ENCODE measurements at regions not wholly inside any gene's neighbourhood (a gene's known extent, or its start where the extent isn't known, plus 50 kb on each side); places are given as distances from the start of the nearest gene placed in this dataset.
A peak's percentile ranks its signal among the peaks of the same experiment; 100 is the strongest.

DNA sequence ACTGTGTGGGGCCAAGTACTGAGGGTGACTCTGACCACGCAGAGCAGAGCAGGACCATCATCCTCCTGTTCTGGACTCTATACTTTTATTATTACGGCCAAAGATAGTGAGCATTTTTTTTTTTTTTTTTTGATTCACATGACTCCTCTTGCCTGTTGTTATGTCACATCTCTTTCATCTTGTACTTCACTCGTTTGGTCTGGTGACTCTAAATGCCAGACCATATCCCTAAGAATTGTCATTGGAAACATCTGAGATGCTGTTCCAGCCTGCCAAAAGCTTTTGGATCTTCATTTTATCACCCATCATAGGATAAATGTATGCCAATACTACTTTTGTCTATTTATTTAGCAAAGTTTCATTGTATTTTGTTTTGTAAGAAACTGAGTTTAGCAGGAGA lies 168.2 kb upstream of the RAI14 start:
- DNase-seq = no peak

DNA sequence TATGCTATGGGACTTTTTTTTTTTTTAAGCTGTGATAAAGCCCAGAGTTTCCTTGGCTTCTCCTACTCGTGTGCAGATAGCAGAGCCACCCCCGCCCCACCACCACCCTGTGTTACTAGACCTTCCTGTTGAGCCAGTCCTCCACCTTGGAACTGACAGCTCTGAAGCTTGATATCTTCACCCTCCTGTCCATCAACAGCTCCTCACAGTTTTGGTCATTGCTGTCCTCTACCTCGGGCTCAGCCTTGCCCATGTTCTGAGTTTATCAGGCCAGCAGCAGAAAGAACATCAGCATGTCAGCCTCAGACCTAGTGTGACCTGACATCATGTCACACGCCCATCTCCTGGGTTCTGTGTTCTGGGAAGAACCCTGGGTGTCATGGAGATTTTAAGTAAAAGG lies 167.1 kb upstream of the RAI14 start:
- DNase-seq = no peak

DNA sequence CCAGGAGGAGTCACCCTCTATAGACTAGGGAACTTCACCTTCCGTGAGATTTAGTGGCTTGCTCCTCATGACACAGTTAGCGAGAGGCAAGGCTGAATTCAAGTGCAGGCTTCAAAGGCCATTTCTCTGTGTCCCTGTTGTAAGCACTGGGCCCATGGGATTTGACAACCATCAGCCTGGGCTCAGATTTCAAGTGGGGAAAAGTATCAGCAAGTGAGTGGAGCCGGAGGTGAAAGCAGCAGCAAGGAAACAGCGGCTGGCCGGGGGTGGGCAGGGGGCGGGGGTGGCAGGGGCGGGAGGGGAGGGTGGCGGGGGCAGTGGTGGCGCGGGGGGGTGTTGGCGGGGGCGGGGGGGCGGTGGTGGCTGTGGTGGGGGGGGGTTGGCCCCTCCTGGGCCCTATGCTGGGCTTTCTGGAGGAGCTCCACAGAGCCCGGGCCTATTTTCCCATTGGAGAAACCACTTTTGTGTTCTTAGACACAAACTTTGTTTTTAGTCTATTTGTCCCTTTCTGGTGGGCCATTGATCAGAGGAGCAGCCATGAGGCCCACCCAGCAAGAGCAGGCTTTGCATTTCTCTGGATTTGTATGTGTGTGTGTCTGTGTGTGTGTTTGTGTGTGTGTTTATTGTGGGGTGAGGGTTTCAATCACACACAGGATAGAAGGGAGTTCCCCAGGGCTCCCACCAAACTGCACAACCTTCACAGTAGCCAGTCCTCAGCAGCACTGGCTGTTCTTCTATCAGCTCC lies 165.4 kb upstream of the RAI14 start:
- DNase-seq = peak; percentile 71

DNA sequence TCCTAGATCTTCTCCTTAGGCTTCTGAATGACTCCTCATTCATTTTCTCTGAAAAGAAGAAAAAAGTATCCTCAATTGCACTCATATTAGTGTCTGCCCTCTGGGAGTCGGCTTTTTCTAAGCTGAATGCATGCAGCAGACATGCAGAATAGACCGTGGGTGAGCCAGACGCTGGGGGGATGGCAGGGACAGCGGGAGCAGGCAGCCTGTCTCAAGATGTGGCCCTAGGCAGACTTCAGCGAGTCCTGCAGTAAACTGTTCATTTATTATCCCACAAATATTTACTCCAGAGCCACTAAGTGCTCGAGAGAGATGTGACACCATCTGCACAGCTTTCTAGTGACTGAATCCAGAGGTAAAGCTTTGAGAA lies 164.9 kb upstream of the RAI14 start:
- DNase-seq = peak; percentile 26

DNA sequence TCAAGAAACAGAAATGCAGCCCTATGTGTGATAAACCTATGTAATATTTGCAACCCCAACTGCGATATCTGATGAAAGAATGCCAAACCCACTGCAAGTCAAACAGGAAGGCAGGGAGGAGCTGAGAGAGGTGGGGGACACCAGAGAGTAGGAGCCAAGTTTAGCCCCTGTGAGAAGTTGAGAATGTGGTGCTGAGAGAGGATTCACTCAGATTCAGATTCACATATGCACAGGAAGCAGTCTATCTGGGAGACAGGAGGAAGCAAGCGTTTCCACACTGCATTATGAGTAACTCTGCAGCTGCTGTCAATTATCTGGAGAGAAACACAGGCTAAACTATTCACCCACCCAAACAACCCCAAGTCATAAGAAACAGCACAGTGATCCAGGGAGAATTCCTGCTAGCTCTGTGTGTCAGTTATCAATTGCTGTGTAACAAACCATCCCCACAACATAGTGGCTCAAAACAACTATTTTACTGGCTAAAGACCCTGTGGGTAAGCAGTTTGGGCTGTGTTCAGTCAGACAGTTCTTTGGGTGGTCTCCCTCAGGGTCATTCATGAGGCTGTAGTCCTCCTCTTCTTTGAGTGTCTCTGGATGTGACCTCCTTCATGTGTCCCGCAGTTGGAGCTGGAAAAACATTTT lies 161.9 kb upstream of the RAI14 start:
- no peak for DNase-seq

DNA sequence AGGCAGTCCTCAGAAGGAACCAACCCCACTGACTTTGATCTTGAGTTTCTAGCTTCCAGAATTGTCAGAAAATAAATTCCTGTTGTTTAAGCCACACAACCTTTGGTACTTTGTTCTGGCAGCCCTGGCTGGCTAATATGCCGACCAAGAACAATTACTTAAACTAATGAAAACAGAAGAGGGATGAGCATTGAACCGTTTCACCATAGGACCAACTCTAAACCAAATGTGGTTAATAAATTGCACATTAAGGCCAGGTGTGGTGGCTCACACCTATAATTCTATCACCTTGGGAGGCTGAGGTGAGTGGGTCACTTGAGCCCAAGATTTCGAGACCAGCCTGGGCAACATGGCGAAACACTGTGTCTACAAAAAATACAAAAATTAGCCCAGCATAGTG lies 160.9 kb upstream of the RAI14 start:
- no peak for DNase-seq

DNA sequence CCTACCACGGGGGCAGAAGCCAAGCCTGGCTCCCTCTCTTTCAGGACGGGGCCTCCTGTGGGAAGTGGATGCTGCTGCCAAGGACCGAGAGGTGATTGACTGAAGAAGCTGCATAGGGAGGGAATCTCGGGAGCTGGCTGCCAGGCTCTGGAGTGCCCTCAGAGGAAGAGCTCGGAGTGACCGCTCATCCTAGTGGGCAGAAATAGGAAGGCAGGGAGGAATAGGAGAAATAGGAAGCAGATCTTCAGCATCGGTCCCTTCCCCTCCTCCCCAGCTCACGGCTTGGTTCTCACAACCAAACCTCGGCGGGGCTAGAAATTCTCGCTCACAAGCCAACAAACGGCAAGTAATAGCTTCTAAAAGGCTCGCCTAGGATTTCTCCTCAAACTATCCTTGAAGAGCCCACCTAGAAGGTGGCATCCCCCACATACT lies 159.9 kb upstream of the RAI14 start:
- DNase-seq = no peak

DNA sequence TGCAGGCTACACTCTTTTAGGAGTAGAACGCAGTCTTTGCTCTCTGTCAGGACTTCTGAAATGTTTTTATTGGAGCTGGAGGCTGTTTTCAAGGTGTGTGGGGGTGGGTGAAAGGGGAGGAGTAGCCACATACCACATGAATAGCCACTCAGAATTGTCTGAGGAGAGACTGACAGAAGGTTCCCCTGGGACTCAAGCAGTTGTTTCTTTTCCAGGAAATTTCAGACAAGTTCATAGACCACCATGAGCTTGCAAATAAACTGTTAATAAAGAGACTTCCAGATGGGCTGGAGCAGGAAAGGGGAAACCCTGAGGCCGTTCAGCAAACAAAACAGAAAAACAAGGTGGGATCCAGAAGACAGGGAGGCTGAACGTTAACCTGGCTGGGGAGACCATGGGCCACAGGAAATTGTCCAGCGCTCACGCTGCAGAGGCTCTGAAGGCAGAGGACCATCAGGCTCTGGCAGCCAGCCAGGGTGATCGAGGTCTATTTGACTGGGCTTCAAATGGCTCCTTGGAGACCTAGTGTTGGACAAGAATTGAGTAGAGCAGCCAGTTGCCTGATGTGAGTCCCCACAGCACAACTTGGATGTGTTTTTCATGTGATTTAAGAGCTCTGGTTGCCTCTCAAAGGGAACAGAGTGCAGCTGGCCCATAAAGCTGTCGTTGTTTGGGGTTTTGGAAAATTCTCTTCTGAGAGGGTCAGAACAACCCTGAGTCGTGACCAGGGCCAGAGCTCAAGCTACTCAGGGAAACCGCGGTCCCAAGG lies 159.2 kb upstream of the RAI14 start:
- DNase-seq = no peak

DNA sequence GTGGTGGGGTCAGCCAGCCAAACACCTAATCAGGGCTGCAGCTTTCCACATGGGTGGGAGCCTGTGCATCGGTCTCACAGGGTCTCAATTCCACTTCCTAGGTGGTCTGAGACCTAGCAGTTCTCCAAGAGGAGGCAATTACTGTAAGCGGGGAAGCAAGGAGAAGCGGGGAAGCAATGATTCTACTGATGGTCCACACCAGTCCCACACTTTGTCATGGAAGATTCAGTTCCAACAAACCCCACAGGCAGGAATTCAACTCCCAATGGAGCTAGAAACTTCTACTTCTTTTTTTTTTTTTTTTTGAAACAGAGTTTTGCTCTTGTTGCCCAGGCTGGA lies 158.7 kb upstream of the RAI14 start:
- DNase-seq = no peak

DNA sequence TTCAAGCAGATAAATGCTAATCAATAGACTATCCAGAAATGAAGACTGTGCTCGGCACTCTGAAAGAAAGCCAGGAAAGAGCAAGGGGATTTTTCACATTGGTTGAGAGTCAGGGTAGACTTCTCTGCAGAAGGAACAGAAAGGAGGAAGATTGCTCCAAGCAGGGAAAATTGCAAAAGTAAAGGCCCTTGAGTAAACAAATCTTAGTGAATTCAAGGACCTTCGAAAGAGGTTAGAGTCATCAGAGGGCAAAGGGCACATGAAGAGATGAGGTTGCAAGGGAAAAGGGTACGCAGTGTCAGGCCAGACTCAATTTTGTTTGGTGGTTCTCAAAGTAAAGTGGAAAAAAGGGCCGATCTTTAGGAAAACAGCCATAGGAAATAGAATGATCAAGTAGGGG lies 157.6 kb upstream of the RAI14 start:
- no peak for DNase-seq

DNA sequence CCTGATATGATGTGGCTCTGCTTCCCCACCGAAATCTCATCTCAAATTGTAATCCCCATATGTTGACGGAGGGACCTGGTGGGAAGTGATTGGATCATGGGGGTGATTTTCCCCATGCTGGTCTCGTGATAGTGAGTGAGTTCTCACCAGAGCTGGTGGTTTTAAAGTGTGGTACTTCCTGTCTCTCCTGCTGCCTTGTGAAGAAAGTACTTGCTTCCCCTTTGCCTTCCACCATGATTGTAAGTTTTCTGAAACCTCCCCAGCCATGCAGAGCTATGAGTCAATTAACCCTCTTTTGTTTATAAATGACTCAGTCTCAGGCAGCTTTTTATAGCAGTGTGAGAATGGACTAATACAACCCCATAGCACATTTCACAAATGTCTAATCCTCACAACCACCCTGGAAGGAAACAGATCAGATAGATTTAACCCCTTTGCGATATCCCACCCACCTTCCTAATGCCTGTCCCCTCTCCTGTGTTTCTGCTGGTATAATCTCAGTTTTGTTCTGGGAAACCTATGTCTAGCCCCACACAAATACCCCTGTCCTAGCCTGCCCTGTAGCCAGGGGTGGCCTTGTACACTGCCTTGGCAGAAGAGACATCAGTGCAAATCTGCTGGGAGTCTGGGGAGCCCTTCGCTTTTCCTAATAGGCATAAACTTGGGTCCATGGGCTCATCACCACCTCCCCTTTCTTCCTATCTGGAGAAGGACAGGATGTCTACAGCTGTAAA lies 157.0 kb upstream of the RAI14 start:
- DNase-seq = peak; percentile 10

DNA sequence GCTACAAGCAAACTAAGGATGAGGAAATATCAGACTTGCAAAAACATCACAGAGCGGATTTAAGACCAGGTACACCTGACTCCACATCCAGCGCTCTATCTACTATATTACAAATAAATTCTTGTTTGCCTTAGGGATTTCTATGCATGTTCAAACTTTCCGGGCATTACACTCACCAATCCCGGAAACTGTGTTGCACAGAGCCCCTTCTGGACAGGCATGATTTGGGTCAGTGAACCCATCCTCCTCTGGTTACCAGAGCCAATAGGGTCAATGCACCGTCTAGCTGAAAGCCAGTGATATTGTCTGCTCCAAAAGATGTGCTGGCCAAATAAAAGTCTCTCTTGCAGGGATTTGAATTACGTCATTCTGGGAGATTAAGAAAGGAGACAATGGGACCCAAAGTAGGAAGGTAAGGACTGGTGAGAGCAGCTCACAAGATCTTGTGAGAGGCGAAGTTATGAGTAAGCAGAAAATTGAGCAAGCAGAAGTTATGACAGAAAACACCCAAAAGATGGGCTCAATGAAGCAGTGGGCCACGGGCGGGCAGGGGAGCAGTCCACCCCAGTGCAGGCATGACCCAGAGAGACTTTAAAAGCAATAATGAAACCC lies 155.8 kb upstream of the RAI14 start:
- DNase-seq = no peak

DNA sequence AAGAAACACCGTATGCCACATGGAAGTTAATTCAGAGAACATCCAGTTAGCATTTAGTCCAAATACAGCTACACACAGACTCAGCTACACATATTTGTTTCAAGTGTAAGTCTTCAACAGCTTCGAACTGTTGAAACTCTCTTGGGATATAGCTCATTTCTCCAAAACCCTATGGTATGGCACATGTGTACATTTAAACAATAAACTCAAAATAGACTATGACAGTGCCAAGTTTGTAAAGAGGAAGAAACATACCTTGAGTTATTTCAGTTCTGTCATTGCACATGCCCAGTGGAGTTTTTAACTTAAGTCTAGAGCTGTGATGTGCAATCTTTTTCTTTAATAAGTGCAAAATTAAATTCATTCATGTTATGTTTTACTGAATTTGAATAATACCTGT lies 155.1 kb upstream of the RAI14 start:
- DNase-seq = no peak

DNA sequence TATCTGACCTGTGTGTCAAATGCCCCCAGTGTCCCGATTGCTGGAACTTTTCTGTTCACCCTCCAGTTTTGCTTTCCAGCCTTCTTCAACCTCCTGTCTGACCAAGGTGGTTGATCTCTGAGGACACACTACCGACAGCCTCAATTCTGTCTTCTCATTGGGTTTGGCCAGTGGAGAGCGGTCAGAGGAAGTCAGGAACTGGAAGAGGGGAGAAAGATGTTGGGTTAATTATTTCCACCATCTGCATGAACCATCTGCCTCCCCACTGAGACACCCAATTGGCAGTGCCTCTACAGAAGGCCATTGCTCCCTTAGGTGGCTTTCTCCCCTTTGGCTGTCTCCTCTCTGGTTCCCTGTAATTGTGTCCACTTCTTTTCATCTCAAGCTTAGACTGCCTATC lies 154.3 kb upstream of the RAI14 start:
- DNase-seq = no peak

DNA sequence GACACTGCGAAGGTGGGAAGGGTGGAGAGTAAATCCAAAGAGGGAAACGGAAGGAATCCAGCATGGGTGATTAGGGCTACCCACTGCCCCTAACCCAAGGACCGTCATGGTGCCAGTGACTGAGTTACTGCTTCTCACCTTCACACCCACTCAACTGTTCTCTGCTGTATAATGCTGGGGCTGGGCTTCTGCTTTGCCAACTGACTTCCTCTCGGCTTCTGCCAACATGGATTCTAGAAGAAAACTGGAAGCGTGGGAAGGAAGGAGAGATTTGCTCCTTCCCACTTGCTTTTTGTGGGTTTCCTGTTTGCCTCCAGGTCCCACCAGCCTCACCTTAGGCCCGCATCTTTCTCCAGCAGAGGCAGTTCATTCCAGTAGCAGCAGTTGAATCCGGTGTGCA lies 153.5 kb upstream of the RAI14 start:
- no peak for DNase-seq

DNA sequence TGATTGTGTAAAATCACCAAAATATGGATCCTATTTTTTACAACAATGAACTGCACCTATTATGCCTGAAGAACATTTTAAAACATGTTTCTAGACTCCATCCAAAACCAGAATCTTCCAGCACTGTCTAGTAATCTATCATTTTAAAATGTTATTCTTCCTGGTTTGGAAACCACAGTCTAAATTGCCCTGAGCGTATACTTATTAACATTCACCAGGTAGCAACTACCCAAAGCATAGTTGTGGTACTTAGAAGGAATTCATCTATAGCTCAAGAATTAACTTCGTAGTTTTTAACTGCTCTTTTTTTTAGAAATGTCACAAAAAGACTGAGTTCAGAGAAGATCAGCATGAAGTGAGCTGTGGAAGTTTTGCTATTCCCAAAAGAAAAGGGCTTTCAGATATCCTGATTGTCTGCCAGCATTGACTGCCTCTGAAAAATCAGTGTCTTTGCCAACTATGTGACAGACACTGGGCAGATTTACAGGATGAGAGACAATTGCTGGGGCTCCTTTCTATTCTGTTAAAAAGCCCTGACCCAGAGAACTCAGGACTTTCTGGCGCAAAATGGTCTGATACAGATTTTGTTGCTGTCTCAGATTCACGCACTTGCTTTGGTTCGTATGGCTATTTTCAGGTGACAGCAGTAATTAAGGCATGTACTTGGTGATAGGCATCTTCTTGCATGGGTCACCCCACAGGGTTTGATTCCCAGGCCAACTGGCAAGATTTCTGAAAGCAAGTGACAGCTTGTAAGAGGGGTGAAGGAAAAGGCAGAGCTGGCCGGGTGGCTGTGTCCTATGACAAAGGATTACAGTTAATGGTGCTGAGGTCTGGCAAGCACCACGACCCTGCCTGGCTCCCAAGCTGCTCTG lies 152.5 kb upstream of the RAI14 start:
- peak; percentile 41 for DNase-seq

DNA sequence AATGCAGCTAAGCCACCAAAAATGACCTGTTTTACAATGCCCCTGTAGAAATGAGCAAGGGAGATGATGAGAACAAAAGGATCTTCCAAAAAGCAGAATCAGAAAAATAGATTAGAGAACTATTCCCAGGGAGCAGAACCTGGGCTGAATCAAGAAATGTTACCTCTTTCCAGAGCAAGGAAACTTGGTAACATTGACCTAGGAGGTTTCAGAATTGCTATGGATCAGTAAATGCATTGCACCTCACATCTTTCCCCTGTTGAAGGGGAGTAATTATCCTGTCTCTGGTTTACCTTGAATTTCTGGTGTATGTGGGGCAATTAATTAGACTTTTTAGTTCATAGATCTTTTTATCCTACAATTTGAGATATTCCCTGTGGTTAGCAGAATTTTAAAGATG lies 151.2 kb upstream of the RAI14 start:
- no peak for DNase-seq

DNA sequence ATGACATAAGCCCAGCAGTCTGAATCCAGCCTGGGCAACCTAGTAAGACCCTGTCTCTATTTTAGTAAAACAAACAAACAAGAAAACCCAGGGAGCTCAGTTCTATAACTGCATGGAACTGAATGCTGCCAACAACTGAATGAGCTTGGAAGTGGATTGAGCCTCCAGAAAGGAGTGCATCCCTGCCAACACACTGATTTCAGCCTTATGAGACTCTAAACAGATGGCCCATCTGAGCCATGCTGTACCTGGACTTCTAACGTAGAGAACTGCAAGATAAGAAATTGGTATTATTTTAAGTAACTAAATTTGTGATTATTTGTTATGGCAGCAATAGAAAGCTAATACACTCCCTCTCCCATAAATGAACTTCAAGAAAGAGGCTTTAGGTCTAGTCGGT lies 150.4 kb upstream of the RAI14 start:
- no peak for DNase-seq

DNA sequence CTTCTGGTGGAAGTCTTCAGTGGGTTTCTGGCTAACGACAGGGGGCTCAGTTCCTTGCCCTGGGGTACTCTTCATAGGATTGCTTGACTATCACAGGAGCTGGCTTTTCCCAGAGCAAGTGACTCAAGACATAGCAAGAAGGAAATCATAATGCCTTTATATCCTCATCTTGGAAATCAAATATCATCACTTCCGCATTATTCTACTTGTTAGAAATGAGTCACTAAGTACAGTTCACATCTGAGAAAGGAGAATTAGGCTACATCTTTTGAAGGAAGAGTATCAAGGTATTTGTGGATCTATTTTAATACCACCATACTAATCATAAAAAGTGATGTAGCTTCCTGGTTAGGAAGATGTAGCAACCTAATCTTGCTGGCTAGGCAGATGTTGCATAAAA lies 148.2 kb upstream of the RAI14 start:
- DNase-seq = no peak

DNA sequence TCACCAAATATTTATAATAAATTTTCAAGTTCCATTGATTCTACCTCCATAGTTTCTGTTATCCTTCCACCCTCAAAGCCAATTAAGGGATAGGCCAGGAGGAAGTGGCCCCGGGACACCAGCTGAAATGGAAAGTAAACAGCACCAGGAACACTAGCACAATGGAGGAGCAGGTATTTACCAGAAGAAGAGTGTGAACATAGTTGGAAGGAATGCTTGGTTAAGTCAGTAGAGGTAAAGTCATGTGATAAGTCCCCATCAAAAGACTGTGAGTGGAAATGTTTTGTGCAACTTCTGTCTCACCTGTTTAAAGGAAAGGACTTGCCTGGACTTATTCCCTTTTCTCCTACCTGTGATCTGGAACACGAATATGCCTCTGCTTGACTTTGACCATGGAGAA lies 146.7 kb upstream of the RAI14 start:
- no peak for DNase-seq

DNA sequence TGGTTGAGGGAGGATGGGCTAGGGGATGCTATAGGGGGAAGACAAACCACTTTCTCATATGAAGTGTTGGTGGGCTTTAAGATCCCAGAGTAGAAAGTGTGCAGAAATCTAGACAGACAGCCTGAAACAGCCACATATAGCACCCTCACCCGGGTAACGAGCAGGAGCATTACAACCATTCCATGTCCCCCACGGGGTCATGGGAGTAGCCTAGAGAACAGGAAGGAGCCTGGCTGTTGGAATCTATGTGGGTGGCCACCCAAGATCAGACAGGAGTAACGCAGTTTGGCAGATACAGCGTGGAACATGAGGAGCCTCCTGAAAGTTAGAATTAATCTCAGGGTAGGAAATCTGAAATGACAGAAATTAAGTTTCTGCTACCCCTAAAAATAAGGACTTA lies 146.1 kb upstream of the RAI14 start:
- DNase-seq = no peak

DNA sequence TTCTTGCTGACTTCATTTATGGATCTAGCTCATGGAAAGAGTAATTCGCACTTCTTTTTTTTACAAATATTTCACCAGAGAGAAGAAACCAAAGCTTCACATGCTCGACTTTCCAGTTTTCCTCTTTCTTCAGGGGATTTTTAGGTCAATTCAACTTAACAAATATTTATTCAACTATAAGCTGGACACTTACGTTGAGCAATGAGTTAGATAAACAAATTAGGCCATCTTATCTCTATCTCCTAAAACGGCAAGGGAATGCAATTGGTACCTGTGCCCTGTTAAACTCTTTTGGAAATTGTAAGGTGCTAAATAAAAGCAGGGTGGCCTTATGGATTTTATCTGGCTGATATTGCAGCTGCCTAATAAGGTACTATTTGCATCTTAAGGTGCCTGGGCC lies 145.1 kb upstream of the RAI14 start:
- DNase-seq = no peak

Data from NCI-H82 (cell line).